Esophagus mucosa (tissue), 1 donor: ENCODE measurements at regions not wholly inside any gene's neighbourhood (a gene's known extent, or its start where the extent isn't known, plus 50 kb on each side); places are given as distances from the start of the nearest gene placed in this dataset.
"Not testable (repeated sequence)": the region's sequence is repeated elsewhere in the genome, so short reads cannot be mapped to it uniquely, and the experiment has no call there.

Experiments used
- ATAC-seq: fragments of 200-7000 bp; cut with Tn5 transposase; one replicate; pipeline ENCODE4 v1.9.1; 2020
- donor health status: DM: yes; HTN: yes; CAD: no.

- no peak for ATAC-seq
Measured at GRCh38 chrX:65610481-65610880, 57.0 kb upstream of the MSN start.

- ATAC-seq, result no peak
Measured at GRCh38 chrX:65610040-65610439, 57.4 kb upstream of the MSN start.

- ATAC-seq, result peak; percentile 37
Measured at GRCh38 chrX:65609237-65609636, 58.2 kb upstream of the MSN start.

- ATAC-seq, result peak; percentile 73
Measured at GRCh38 chrX:65608026-65608425, 59.4 kb upstream of the MSN start.

- ATAC-seq, result peak; percentile 79
Measured at GRCh38 chrX:65607070-65607742, 60.2 kb upstream of the MSN start.

DNA sequence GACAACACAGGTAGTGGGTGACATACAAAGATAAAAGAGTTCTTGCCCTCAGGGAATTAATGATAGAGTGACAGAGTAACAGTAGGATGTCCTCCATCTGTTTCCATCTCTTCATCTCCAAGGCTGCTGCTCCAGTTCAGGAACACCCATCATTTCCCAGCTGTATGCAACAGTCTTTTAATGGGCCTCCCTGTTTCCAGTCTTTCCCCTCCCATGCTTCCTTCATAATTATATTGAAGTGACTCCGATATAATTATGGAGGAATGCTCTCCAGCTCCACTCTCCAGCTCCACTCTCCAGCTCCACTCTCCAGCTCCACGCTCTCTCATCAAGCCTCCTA lies 65.3 kb upstream of the MSN start:
- ATAC-seq, result no peak

DNA sequence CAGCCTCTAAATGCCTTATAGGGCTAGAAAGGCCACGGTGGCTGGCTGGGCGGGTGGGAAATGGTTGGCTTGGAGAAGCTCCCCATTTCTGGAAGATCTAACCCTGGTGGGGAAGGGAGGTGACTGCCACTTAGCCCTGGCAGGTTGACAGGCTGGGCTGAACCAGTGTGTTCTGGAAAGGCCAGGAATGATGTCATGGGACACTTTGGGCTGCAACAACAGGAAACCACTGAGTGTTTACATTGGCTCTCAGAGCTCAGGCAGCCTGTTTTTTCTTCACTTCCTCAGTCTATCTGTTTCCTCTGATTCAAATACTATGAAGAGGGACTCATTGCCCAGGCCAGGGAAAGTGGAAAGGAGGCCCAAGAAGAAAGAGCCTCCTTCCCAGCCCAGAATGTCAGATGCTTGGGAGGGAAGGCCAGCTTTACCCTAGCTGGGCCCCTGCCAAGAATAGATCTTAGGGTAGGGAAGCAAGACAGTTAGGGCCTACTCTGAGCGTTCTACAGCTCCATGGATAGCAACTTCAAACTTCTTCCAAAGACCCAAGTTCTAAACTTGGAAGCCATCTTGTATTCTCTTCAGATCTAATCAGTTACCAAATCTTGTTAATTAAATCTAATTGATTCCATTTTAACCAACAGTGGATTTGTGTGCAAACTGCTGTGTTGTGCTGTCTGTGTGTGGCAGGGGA lies 65.8 kb upstream of the MSN start:
- peak; percentile 93 for ATAC-seq

DNA sequence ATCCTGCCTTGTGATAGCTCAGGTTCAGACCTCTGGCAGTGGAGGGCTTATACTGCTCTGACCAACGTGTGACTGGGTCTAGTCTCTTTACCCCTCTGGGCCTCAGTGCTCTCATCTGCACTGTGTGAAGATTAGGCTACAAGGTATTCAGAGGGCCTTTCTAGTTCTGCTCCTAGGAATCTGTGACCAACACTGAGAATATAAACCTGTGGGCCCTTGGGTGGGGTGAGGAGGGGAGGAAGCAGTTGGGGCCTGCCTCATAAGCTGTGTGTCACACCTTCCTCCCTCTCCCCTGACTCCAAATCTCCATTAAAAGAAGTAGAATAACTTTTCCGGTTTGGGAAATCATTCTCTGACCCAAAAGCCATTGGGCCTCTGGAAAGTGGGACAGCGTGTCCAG lies 66.3 kb upstream of the MSN start:
- ATAC-seq, result peak; percentile 44

GRCh38 chrX:65600106-65600505 lies 65.5 kb upstream of the LAS1L start:
- no peak for ATAC-seq

- ATAC-seq, result no peak
Measured at GRCh38 chrX:65598559-65599147, 64.1 kb upstream of the LAS1L start.

DNA sequence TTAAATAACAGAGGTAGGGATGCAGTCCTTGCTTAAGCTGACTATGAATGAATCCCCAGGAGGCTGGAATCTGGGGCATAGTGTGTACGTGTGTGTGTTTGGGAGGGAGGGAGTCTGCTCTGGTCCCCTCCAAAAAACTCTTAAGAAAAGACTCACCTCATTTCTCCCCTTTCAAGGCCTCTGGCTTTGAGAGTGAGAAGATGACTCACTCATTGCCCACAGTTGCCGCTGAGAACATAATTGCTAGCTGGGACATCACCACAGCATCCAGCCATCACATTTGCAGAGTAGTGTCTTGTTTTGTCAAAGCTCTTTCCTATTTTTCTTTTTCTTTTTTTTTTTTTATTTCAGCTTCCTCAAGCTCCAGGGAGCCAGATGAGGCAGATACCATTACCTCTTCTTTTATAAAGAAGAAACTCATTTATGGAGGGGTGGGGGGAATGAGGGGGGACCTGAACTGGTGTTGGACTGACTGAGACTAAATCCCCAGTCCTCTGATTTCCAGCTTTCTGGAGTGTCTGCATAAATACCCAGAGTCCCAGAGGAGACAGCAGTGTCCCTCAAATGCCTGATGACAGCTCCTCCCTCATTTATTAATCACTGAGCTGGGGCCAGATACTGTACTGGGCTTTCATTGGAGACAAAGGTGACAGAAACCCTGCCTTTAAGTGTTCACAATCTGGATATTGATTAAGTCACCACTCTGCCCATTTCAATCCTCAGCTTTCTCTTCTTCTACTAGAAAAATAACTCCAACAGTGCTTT lies 61.9 kb upstream of the LAS1L start:
- peak; percentile 52 for ATAC-seq

GRCh38 chrX:65595460-65595876 lies 60.9 kb upstream of the LAS1L start:
- peak; percentile 99 for ATAC-seq

GRCh38 chrX:65591206-65591605 lies 56.6 kb upstream of the LAS1L start:
- no peak for ATAC-seq

DNA sequence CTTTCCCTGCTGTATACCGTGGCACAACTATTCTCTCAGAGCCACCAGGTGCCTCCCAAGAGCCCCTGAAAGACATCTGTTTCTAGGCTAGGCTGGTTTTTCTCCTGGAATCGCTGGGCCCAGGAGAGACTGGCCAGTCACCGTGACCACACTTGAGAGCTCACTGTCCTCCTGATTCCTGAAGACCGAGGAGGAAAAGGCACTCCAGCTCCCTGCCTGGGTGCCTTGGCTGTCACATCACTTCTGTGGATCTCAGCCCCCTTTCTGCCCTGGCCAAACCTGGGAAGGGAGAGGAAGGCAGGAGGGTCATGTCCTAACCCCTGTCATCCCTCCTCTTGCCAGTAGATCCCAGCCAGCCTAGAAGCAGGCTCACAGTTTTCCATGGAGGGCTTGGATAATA lies 54.7 kb upstream of the LAS1L start:
- no peak for ATAC-seq

DNA sequence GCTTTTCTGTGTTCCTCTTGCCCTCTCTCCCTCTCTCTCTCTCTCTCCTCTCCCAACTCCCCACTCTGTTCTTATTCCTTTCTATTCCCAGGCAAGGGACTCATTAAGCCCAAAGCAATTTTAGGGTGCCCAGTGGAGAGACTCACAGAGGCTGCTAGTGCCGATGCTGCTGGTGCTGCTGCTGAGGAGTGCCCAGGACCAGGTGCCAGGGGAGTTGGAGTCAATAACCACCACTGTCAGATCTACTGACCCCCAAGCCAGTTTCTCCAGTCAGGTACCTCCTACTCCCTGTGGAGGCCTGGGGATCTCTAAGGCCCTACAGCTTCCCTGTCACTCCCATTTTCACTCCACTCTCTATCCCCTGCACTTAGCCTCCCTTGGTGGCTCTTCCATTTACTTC lies 54.2 kb upstream of the LAS1L start:
- no peak for ATAC-seq

DNA sequence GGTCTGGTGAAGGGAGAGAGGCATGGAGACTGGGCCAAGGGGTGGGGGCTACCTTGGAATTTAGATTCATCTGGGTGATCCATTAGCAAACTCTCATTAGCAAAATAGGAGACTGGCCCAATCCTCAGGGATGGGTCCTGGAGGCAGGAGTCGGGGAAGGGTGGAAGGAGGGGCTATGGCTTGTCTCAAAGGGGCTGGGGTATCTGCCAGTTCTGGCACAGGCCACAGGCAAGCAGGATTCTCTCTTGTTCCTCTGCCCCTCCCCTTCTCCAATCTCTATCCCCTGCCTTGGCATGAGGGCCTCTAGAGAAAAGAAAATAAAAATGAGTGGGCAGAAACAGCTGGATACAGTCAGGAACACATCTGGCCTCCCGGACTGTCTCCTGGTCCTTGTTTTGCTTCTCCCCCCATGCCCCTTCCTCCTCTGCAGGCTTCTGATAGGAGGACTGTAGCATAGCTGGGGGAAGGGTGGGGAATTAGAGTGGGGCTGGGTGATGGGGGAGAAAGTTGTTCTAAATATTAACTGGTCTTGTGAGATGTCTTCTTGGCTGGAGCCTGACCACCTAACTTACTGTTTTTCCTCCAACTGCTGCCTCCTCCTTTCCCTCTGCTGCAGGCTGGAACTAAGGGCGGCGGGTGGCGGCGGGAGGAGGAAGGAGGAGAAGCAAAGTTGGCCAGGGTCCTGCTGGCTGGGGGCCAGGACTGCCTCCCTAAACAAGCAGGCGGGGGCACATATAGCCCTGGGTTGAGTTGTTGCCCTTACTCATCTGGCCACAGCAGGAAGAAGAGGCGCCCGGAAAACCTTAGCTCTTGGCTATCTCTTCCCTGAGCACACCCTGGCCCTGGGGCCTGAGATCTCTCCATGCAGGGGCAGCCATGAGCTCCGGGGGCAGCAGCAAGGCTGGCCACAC lies 53.3 kb upstream of the LAS1L start:
- peak; percentile 65 for ATAC-seq

- no peak for ATAC-seq
Measured at GRCh38 chrX:65586491-65586890, 51.9 kb upstream of the LAS1L start.

DNA sequence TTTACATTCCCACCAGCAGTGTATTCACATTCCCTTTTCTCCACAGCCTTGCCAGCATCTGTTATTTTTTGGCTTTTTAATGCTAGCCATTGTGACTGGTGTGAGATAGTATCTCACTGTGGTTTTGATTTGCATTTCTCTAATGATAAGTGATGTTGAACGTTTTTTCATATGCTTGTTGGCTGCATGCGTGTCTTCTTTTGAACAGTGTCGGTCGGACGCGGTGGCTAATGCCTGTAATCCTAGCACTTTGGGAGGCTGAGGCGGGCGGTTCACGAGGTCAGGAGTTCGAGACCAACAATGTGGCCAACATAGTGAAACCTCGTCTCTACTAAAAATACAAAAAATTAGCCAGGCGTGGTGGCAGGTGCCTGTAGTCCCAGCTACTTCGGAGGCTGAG lies 50.6 kb upstream of the LAS1L start:
- not testable (repeated sequence) for ATAC-seq
